CD4-positive, alpha-beta T cell treated with Interferon alpha-2 for 1 hour (primary cell): ENCODE measurements at regions not wholly inside any gene's neighbourhood (a gene's known extent, or its start where the extent isn't known, plus 50 kb on each side); places are given as distances from the start of the nearest gene placed in this dataset.
"Not testable (repeated sequence)": the region's sequence is repeated elsewhere in the genome, so short reads cannot be mapped to it uniquely, and the experiment has no call there.

ENCODE experiments used
- DNase-seq, 2 donors: peaks; one replicate each; pipeline ENCODE4 v3.0.0-alpha.2; 2020 to 2022

DNA sequence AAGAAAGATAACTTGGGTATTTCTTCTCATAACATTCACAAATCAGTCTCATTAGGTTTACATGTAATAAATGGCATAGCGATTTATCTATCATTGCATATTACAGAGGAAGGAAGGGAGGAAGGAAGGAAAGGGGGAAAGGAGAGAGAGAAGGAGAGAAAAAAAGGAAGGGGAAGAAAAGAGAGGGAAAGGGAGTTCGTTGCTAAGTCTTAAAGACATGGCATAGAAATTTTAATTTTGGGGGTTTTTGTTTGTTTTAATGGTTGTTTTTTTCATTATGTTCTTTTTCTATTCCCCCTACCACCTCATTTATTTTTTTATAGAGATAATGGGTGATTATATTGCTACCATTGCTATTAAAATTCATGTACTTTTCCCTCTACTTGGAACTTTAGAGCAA lies 604.3 kb downstream of the IPMK start:
- DNase-seq, result no peak

GRCh38 chr10:57661206-57661605 lies 606.5 kb downstream of the IPMK start:
- DNase-seq, result no peak

DNA sequence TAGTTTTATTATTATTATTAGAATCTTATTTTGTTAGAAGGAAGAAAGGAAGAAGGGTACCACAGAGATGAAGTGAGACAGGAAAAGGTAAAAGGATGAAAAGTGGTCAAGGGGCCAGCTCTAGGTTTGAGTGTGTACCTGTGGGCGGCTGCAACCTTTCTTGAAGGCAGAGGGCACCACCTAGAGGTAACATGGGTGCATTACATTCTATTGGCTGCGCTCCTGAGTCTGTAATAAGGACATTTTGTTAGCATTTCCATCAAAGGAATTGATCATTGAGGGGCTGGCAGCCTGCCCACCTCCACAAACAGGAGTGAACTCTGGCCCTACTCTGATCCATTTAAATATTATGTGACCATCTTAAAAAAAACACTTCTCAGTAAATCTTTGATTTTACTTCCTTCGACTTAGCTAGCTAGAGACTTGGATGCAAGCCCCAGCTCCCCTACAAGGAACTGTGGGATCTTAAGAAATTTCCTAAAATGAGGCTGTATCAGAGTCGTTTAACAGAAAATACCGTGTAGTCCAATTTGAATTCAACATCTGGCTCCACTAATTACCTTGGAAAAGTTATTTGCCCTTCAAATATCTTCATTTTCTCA lies 610.4 kb downstream of the IPMK start:
- peak in 1 of 2 donors; percentile 3 for DNase-seq

GRCh38 chr10:57654856-57655255 lies 612.8 kb downstream of the IPMK start:
- DNase-seq, result no peak

DNA sequence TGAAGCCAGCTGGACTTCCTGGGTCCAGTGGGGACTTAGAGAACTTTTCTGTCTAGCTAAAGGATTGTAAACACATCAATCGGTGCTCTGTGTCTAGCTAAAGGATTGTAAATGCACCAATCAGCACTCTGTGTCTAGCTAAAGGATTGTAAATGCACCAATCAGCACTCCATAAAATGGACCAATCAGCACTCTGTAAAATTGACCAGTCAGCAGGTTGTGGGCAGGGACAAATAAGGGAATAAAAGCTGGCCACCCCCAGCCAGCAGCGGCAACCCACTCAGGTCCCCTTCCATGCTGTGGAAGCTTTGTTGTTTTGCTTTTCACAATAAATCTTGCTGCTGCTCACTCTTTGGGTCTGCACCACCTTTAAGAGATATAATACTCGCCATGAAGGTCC lies 622.6 kb downstream of the IPMK start:
- DNase-seq, result not testable (repeated sequence)

- no peak for DNase-seq
Measured at GRCh38 chr10:57638411-57638810, 629.3 kb downstream of the IPMK start.

DNA sequence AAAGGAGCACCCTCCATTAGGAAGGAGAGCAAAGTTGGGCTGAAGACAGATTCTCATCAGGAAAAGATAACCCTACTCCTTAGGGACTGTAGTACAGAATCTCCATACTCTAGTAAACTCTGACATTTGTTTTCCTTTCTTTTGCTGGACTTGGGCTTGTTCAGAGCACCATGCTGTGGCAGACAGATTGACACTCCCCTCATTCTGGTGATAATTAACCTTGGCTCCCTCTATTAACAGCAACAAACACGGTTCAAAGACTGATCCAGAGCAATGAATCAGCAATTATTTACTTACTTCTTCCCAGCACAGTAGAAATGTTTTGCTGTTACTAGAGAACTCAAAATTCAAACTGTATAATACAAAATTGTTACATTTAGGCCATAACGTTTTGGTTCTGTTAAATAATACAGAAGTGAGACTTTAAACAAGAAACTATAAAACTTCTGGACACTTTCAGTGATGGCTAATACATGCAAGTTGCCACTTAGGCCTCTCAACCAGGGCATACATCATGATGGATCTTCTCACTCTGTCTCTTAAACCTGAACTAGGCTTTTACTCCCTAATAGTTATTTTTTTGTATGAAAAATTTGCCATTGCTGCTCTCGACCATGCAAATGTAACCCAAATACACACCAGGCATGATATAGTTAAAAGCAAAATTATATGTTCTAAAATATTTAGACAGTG lies 639.0 kb downstream of the IPMK start:
- no peak for DNase-seq

GRCh38 chr10:57627642-57628178 lies 640.0 kb downstream of the IPMK start:
- DNase-seq, result no peak

- DNase-seq, result no peak
Measured at GRCh38 chr10:57624856-57625592, 642.7 kb downstream of the IPMK start.

DNA sequence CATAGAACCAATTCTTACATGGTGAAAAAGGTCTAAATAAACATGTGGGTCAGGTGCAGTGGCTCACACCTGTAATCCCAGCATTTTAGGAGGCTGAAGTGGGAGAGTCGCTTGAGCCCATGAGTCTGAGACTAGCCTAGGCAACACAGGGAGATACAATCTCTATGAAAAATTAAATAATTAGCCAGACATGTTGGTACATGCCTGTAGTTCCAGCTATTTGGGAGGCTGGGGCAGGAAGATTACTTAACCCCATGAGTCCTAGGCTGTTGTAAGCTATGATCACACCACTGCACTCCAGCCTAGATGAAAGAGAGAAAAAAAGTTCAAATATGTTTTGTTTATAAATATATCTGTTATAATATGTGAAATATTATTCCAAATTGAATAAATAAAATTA lies 643.6 kb downstream of the IPMK start:
- DNase-seq, result no peak

- no peak for DNase-seq
Measured at GRCh38 chr10:57621466-57621865, 646.2 kb downstream of the IPMK start.

- no peak for DNase-seq
Measured at GRCh38 chr10:57605948-57606485, 661.7 kb downstream of the IPMK start.

DNA sequence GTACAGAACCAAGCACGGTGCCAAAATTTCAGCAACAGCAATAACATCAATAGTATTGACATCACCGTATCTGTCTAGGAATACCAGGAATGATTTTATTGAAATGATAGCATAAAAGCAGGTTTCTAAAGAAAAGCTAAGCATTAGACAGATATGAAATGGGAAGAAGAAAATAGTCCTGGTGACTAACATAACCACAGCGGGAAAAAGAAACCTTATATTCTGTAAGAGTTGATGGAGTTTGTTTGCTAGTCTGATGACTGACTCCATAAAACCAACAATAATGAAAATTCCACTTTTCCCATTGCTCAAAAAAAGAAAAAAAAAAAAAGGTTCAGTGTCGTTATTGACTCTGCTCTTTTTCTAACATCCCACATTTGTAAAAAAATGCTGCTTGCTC lies 668.3 kb downstream of the IPMK start:
- DNase-seq, result no peak

- DNase-seq, result no peak
Measured at GRCh38 chr10:57593983-57594573, 673.6 kb downstream of the IPMK start.

- DNase-seq, result no peak
Measured at GRCh38 chr10:57579926-57580325, 687.8 kb downstream of the IPMK start.

- DNase-seq, result no peak
Measured at GRCh38 chr10:57562211-57562610, 705.5 kb downstream of the IPMK start.

GRCh38 chr10:57551774-57552173 lies 715.9 kb downstream of the IPMK start:
- DNase-seq, result not testable (repeated sequence)

DNA sequence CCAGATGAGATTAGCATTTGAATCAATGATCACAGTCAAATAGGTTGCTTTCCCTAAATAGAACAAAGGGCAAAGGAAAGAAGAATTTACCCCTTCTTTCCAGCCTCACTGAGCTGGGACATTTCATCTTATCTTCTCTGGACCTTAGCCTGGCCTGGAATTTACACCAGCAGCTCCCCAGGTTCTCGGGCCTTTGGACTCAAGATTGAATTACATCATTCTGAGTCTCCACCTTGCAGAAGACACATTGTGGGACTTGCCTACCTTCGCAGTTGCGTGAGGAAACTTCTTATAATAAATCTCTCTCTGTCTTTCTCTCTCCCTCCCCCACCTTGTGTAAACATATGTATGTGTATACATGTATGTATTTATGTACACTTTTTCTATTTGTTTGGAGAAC lies 732.4 kb downstream of the IPMK start:
- no peak for DNase-seq

DNA sequence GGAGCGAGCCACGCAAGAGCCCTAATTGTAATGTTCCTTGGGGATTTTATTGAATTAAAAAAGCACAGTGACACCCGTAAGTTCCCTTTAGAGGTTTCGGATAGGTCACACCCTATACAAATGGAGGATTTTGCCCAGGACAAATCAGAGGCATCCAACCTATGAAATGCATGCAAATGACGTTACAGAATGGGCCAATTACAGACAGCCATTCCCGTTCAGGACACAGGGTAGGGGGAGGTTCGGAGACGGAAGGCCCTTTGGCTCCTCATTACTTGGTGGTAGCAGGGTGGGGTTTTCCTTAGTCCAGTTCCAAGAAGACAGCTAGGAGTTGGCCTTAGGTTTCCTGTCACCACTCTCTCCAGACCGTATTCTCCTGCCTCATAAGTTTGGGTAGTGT lies 754.1 kb downstream of the IPMK start:
- no peak for DNase-seq

DNA sequence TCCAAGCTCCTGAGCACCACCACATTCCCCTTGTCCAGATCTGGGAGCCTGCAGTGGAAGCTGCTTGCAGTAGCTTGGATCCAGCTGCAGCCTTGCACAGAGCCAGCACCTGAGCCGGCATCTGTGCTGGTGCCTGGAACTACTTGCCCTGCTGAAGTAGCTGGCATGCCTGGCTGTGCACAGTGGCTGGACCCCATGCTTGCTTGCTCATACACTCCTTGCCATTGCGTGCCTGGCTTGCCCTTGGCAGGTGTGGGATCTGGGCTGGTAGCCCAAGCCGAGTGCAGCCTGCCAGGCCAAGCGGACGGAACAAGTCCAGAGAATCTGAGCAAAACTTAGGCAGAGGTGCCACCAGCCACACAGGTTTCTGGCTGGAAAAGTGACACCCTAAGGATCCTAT lies 759.9 kb downstream of the IPMK start:
- DNase-seq, result no peak

DNA sequence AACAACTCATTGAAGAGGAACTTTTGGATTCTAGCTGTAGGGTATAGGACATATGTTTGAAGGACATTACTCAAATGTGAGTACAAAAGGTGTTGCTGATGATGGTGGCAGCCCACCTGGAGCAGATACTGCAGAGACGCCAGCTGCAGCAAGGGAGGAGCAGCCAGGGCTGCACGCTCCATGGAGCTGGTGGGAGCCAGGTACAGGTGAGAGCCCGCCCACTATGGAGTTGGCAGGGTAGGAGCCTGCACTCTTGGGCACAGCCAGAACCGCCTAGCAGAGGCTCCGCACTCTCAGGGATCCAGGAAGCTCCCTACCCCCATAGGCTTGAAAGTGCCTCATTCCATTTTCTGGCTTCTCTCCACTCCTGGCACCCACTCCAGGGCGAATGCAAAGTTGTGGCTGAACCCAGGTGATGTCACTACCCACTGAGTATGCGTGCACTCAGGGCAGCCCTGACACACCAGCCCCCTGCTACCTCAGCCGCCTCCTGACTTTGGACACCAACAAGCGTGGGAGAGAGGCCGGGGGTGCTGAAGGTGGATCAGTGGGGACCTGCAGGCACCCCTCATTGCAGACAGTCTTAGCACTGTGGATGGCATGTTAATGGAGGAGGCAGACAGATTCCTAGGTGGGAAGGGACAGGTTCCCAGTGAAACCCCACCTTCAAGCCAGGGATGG lies 761.1 kb downstream of the IPMK start:
- DNase-seq, result no peak

GRCh38 chr10:57494486-57494885 lies 773.2 kb downstream of the IPMK start:
- no peak for DNase-seq

GRCh38 chr10:57482259-57482658 lies 785.4 kb downstream of the IPMK start:
- no peak for DNase-seq
